ENCODE measurements at regions not wholly inside any gene's neighbourhood (a gene's known extent, or its start where the extent isn't known, plus 50 kb on each side); places are given as distances from the start of the nearest gene placed in this dataset.
"Not testable (repeated sequence)": the region's sequence is repeated elsewhere in the genome, so short reads cannot be mapped to it uniquely, and the experiment has no call there.

- H3K27me3 Mint-ChIP-seq (ENCODE audit: low read depth, poor library complexity), result peaks cover 32% of the 10 kb centered on the region
- H3K36me3 Mint-ChIP-seq (ENCODE audit: low read depth), result no peaks in the 10 kb centered on the region
- H3K27ac Mint-ChIP-seq, result no peak overlapping the region
- TF ChIP-seq CTCF (IDR thresholded peaks at IDR 0.05), result no peak
- no peak overlapping the region for H3K4me3 Mint-ChIP-seq
- DNase-seq, result no peak
- H3K9me3 Mint-ChIP-seq, result no peaks in the 10 kb centered on the region
- H3K4me1 Mint-ChIP-seq, result no peaks in the 10 kb centered on the region
Observed at GRCh38 chr19:28301463-28301862, 911.5 kb downstream of the UQCRFS1 start.

- no peak overlapping the region for H3K4me3 Mint-ChIP-seq
- H3K36me3 Mint-ChIP-seq (ENCODE audit: low read depth), result no peaks in the 10 kb centered on the region
- DNase-seq, result no peak
- peaks cover 31% of the 10 kb centered on the region for H3K27me3 Mint-ChIP-seq (ENCODE audit: low read depth, poor library complexity)
- no peaks in the 10 kb centered on the region for H3K9me3 Mint-ChIP-seq
- no peak overlapping the region for H3K27ac Mint-ChIP-seq
- no peaks in the 10 kb centered on the region for H3K4me1 Mint-ChIP-seq
- no peak for TF ChIP-seq CTCF (IDR thresholded peaks at IDR 0.05)
Observed at GRCh38 chr19:28299649-28300048, 913.3 kb downstream of the UQCRFS1 start.

- Mint-ChIP-seq H3K9me3 (no peaks in the 10 kb centered on the region), H3K4me1 (peaks cover 8% of the 10 kb centered on the region), H3K27ac (no peak overlapping the region), H3K36me3 (ENCODE audit: low read depth) (no peaks in the 10 kb centered on the region), H3K4me3 (no peak overlapping the region), H3K27me3 (ENCODE audit: low read depth, poor library complexity) (peaks cover 17% of the 10 kb centered on the region)
- no peak for DNase-seq
- no peak for TF ChIP-seq CTCF (IDR thresholded peaks at IDR 0.05)
Observed at GRCh38 chr19:28297586-28298157, 915.3 kb downstream of the UQCRFS1 start.

- Mint-ChIP-seq H3K36me3 (ENCODE audit: low read depth) (no peaks in the 10 kb centered on the region), H3K27me3 (ENCODE audit: low read depth, poor library complexity) (peaks cover 20% of the 10 kb centered on the region), H3K4me1 (peaks cover 15% of the 10 kb centered on the region), H3K27ac (no peak overlapping the region), H3K9me3 (no peaks in the 10 kb centered on the region), H3K4me3 (no peak overlapping the region)
- no peak for DNase-seq
- no peak for TF ChIP-seq CTCF (IDR thresholded peaks at IDR 0.05)
Observed at GRCh38 chr19:28297036-28297435, 915.9 kb downstream of the UQCRFS1 start.

GRCh38 chr19:28296506-28296905 is 916.4 kb downstream of the UQCRFS1 start:
- no peak overlapping the region for H3K27ac Mint-ChIP-seq
- H3K36me3 Mint-ChIP-seq (ENCODE audit: low read depth), result no peaks in the 10 kb centered on the region
- no peaks in the 10 kb centered on the region for H3K9me3 Mint-ChIP-seq
- H3K4me3 Mint-ChIP-seq, result no peak overlapping the region
- peaks cover 20% of the 10 kb centered on the region for H3K4me1 Mint-ChIP-seq
- no peak for DNase-seq
- H3K27me3 Mint-ChIP-seq (ENCODE audit: low read depth, poor library complexity), result peaks cover 17% of the 10 kb centered on the region
- TF ChIP-seq CTCF (IDR thresholded peaks at IDR 0.05), result no peak

GRCh38 chr19:28294975-28295374 is 918.0 kb downstream of the UQCRFS1 start:
- not testable (repeated sequence) for H3K36me3 Mint-ChIP-seq (ENCODE audit: low read depth); DNase-seq; H3K9me3 Mint-ChIP-seq; H3K4me3 Mint-ChIP-seq; H3K27ac Mint-ChIP-seq
- Mint-ChIP-seq H3K27me3 (ENCODE audit: low read depth, poor library complexity) (peaks cover 13% of the 10 kb centered on the region), H3K4me1 (peaks cover 29% of the 10 kb centered on the region)
